GM12878 (cell line): ENCODE measurements at regions not wholly inside any gene's neighbourhood (a gene's known extent, or its start where the extent isn't known, plus 50 kb on each side); places are given as distances from the start of the nearest gene placed in this dataset.

Experiments
- ATAC-seq: fragments of 200-7000 bp; cut with Tn5 transposase; 3 replicates; pipeline ENCODE4 v1.9.1; 2020; ENCODE audit warnings: mild to moderate bottlenecking, moderate library complexity
- BruUV-seq: library from RNA; stranded (reverse); fragments of 400-500 nt; replicated peaks from 2 replicates; lab custom pipeline; 2021; lab: Mats Ljungman, UMichigan
- CTCF ChIA-PET: fragments of 300-600 bp; sonication (Branson Sonifier 250); formaldehyde crosslinking; extraction: SDS; loops from one replicate; lab custom pipeline; 2021; ENCODE audit warnings: inconsistent platforms; lab: Yijun Ruan, JAX
- POLR2A ChIA-PET: fragments of 350-600 bp; formaldehyde crosslinking; extraction: SDS; loops from one replicate; lab custom pipeline; 2021; ENCODE audit warnings: inconsistent platforms; lab: Charles Lee
- RAD21 ChIA-PET: fragments of 300-600 bp; sonication (Branson Sonifier 250); formaldehyde crosslinking; loops from one replicate; lab custom pipeline; 2023; ENCODE audit warnings: antibody characterized with exemption; ENCODE audit not compliant: unreplicated experiment; lab: Charles Lee
- SMC1A ChIA-PET: fragments of 300-600 bp; sonication (Branson Sonifier 250); formaldehyde crosslinking; loops from one replicate; lab custom pipeline; 2023; ENCODE audit not compliant: unreplicated experiment, uncharacterized antibody; lab: Charles Lee
- DNase-seq: peaks from one replicate; pipeline ENCODE4 v3.0.0-alpha.2; 2011; ENCODE audit warnings: low read depth, low spot score
- FAIRE-seq: peaks from 3 replicates; lab custom pipeline; 2011; peaks lifted over from hg19 to GRCh38; lab: Jason Lieb, UNC
- H2AFZ ChIP-seq: 2 replicates; pipeline ENCODE4 v1.6.0; 2011; ENCODE audit warnings: low read depth, low read length, control low read depth; ENCODE audit not compliant: control insufficient read depth
- H3K27ac ChIP-seq: 2 replicates; pipeline ENCODE4 v1.5.1; 2011; ENCODE audit warnings: control low read depth; ENCODE audit not compliant: control insufficient read depth, insufficient read depth
- H3K27me3 ChIP-seq, 2 experiments: replicated peaks in 1 of 2; 2 replicates each; pipeline versions ENCODE4 v1.6.0 to v1.6.1; 2011; ENCODE audit warnings: low read length in 1 of 2; ENCODE audit not compliant: control insufficient read depth in 2 of 2, insufficient read depth in 2 of 2
- H3K36me3 ChIP-seq, 2 experiments: 2 replicates each; pipeline ENCODE4 v1.5.1; 2011; ENCODE audit warnings: low read length in 1 of 2; ENCODE audit not compliant: control insufficient read depth in 2 of 2, insufficient read depth in 2 of 2
- H3K4me1 ChIP-seq: 2 replicates; pipeline ENCODE4 v1.6.1; 2011; ENCODE audit warnings: mild to moderate bottlenecking, low read length, moderate library complexity, mixed read lengths; ENCODE audit not compliant: control insufficient read depth, insufficient read depth
- H3K4me2 ChIP-seq: 2 replicates; pipeline ENCODE4 v1.6.0; 2011; ENCODE audit warnings: control low read depth; ENCODE audit not compliant: control insufficient read depth, insufficient read depth
- H3K4me3 ChIP-seq: fragments of 200-600 bp; sonication (generic); 2 replicates; pipeline ENCODE4 v1.5.1; 2016
- H3K79me2 ChIP-seq: 2 replicates; pipeline ENCODE4 v1.6.0; 2011; ENCODE audit warnings: low read length; ENCODE audit not compliant: control insufficient read depth, insufficient read depth
- H3K9ac ChIP-seq: 2 replicates; pipeline ENCODE4 v1.8.0; 2011; ENCODE audit warnings: low read length, control low read depth, mixed read lengths; ENCODE audit not compliant: control insufficient read depth, insufficient read depth
- H3K9me3 ChIP-seq: replicated peaks from 3 replicates; pipeline ENCODE4 v1.5.1; 2011; ENCODE audit warnings: mild to moderate bottlenecking, low read length; ENCODE audit not compliant: control insufficient read depth, insufficient read depth
- H4K20me1 ChIP-seq: 2 replicates; pipeline ENCODE4 v1.6.0; 2011; ENCODE audit not compliant: control insufficient read depth, insufficient read depth
- CREB1 ChIP-seq: IDR thresholded peaks from 2 replicates; pipeline ENCODE4 v1.6.1; 2012; ENCODE audit warnings: low read depth, mild to moderate bottlenecking, inconsistent platforms
- CTCF ChIP-seq, 3 experiments: IDR thresholded peaks in 2 of 3; conservative IDR thresholded peaks in 1 of 3; 2 replicates each; pipeline ENCODE4 v1.5.1; 2011; ENCODE audit warnings: low read depth in 3 of 3, low read length in 3 of 3, mild to moderate bottlenecking in 3 of 3, control low read depth in 2 of 3, moderate library complexity in 2 of 3, inconsistent platforms in 1 of 3, mixed read lengths in 1 of 3; ENCODE audit not compliant: control insufficient read depth in 2 of 3, insufficient read depth in 1 of 3; ENCODE audit errors: extremely low read depth in 1 of 3
- E2F8 ChIP-seq: fragments of 450-650 bp; IDR thresholded peaks from 2 replicates; pipeline ENCODE4 v1.6.1; 2018; ENCODE audit warnings: mild to moderate bottlenecking, low read depth, moderate library complexity; ENCODE audit not compliant: partially characterized antibody
- FOXK2 ChIP-seq: fragments of 450-650 bp; IDR thresholded peaks from 2 replicates; pipeline ENCODE4 v1.6.1; 2017; ENCODE audit warnings: mild to moderate bottlenecking, moderate library complexity
- IKZF2 ChIP-seq, 2 experiments: fragments of 450-650 bp; IDR thresholded peaks; 2 replicates each; pipeline ENCODE4 v1.6.1; 2017; ENCODE audit warnings: mild to moderate bottlenecking in 2 of 2, moderate library complexity in 2 of 2
- KAT2A ChIP-seq: conservative IDR thresholded peaks from 2 replicates; pipeline ENCODE4 v1.6.1; 2011; ENCODE audit warnings: low read depth, low read length; ENCODE audit not compliant: control insufficient read depth
- POU2F2 ChIP-seq: IDR thresholded peaks from 3 replicates; pipeline ENCODE4 v1.6.1; 2011; ENCODE audit warnings: low read depth, mild to moderate bottlenecking, low read length, borderline replicate concordance
- RB1 ChIP-seq: fragments of 450-650 bp; formaldehyde crosslinking; IDR thresholded peaks from 2 replicates; pipeline ENCODE4 v1.6.1; 2017; ENCODE audit warnings: mild to moderate bottlenecking, borderline replicate concordance
- RBBP5 ChIP-seq: fragments of 200-600 bp; sonication (generic); conservative IDR thresholded peaks from 2 replicates; pipeline ENCODE4 v1.6.1; 2016
- RELB ChIP-seq: fragments of 450-650 bp; IDR thresholded peaks from 2 replicates; pipeline ENCODE4 v1.6.1; 2017; ENCODE audit warnings: low read depth, mild to moderate bottlenecking, moderate library complexity
- SKIL ChIP-seq: fragments of 450-650 bp; IDR thresholded peaks from 2 replicates; pipeline ENCODE4 v1.6.1; 2017; ENCODE audit warnings: mild to moderate bottlenecking, low read depth, inconsistent platforms; ENCODE audit not compliant: poor library complexity, severe bottlenecking
- TCF3 ChIP-seq: IDR thresholded peaks from 2 replicates; pipeline ENCODE4 v1.6.1; 2012; ENCODE audit warnings: low read depth, mild to moderate bottlenecking, low read length, borderline replicate concordance; ENCODE audit not compliant: insufficient read depth
- ZBTB11 ChIP-seq: fragments of 450-650 bp; formaldehyde crosslinking; IDR thresholded peaks from 2 replicates; pipeline ENCODE4 v1.5.0; 2022; ENCODE audit warnings: mild to moderate bottlenecking, missing genetic modification characterization
- in situ Hi-C: fragments of 300-500 bp; cut with MboI; formaldehyde crosslinking; loops from 9 replicates; pipeline ENCODE4 v1.14.3; 2018; ENCODE audit warnings: mixed read lengths
- intact Hi-C: fragments of 100-400 bp; cut with micrococcal nuclease; formaldehyde crosslinking; loops from one replicate; pipeline ENCODE4 v1.14.2; 2022; ENCODE audit not compliant: unreplicated experiment

GRCh38 chr5:61850696-61851095 is 455.3 kb upstream of the KIF2A start:
- H3K27ac ChIP-seq = no peak overlapping the region
- intact Hi-C loops (no loop called here), in situ Hi-C loops (no loop called here)
- TF ChIP-seq KAT2A (no peak), ZBTB11 (CRISPR knock-in tag) (no peak), RBBP5 (no peak), RB1 (no peak), FOXK2 (no peak), CTCF (IDR thresholded peaks at IDR 0.05 in 2 of 3, conservative IDR thresholded peaks at IDR 0.05 in 1 of 3; ENCODE audit: control insufficient read depth in 2 of 3, extremely low read depth in 1 of 3, insufficient read depth in 1 of 3, low read depth in 3 of 3, low read length in 3 of 3) (no peak), RELB (no peak), POU2F2 (no peak), CREB1 (no peak), TCF3 (no peak), E2F8 (no peak), SKIL (no peak), IKZF2 (IDR thresholded peaks at IDR 0.05) (no peak)
- H3K27me3 ChIP-seq = no peaks in the 10 kb centered on the region
- DNase-seq = no peak
- ATAC-seq = no peak
- no peak overlapping the region for H3K4me2 ChIP-seq
- H3K36me3 ChIP-seq = no peaks in the 10 kb centered on the region
- no peak for FAIRE-seq
- no peaks in the 10 kb centered on the region for H3K79me2 ChIP-seq
- H3K9ac ChIP-seq = no peak overlapping the region
- ChIA-PET RAD21 (no interaction called here), SMC1A (no interaction called here), POLR2A (no interaction called here), CTCF (no interaction called here)
- H2AFZ ChIP-seq = no peak overlapping the region
- no TSS peak for BruUV-seq
- no peaks in the 10 kb centered on the region for H3K4me1 ChIP-seq
- H3K4me3 ChIP-seq = no peak overlapping the region
- H3K9me3 ChIP-seq = no peaks in the 10 kb centered on the region
- no peaks in the 10 kb centered on the region for H4K20me1 ChIP-seq
